Kidney glomerular epithelial cell (primary cell): ENCODE measurements at regions not wholly inside any gene's neighbourhood (a gene's known extent, or its start where the extent isn't known, plus 50 kb on each side); places are given as distances from the start of the nearest gene placed in this dataset.

Source experiments
- DNase-seq: peaks from one replicate; lab custom pipeline; 2025; lab: John Stamatoyannopoulos, UW

DNA sequence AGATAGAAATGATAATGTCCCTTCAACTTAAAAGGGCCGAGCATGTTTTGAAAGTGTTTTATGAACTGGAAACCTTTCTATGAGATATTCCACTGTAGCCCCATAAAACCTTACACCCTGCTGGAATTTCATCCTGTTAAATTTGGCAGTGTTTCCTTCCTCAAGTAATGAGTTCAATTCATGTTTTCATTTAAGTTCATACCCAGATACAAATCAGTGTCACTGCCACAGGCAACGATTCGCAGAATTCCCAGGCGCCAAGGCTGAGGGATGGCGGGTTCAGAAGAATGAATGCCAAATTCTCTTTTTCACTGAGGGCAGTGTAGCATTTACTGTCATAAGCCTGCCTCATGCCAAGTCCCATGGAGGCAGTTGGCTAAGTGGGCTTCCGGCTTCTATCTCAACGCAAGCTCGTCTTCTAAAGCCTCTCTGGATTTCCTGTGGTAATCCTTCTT is 511.8 kb upstream of the ID4 start:
- DNase-seq, result no peak

- DNase-seq, result peak; percentile 33
Measured at GRCh38 chr6:19327241-19327640, 509.9 kb upstream of the ID4 start.

DNA sequence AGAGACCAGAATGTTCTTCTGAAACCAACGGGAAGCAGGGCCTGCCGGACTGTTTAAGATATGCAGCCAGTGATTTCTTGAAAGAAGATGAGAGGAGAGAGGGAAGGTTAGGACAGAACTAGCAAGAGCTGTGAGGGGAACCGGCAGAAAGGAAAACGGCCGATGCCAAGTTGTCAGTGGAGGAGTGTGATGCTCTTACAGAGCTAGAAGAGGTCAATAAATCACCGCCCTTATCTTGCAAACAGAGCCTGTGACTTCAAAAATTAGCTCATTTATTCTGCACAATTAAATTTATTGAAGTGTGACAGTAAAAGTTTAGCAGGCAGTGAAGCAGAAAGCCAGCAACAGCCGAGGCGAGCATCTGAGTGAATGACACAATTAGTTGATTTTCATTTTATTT is 509.5 kb upstream of the ID4 start:
- DNase-seq, result peak; percentile 61

- no peak for DNase-seq
Measured at GRCh38 chr6:19329078-19329477, 508.1 kb upstream of the ID4 start.

DNA sequence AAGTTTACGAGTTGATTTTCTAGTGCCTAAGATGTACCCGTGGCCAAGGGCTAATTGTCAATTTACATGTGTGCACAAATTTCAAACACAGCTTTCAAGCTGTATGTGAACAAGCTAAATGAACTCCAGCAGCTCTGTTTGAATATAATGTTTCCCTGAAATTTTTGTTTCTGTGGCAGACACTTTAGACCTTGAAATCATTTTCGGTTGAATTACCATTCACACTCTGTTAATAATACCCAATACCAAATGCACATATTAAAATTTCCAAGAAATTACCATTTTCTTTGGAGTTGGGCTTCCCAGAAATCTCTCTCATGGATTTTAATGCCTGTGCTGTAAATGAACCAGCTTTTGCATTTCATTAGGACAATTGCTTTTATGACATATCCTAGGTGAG is 506.1 kb upstream of the ID4 start:
- DNase-seq, result no peak

DNA sequence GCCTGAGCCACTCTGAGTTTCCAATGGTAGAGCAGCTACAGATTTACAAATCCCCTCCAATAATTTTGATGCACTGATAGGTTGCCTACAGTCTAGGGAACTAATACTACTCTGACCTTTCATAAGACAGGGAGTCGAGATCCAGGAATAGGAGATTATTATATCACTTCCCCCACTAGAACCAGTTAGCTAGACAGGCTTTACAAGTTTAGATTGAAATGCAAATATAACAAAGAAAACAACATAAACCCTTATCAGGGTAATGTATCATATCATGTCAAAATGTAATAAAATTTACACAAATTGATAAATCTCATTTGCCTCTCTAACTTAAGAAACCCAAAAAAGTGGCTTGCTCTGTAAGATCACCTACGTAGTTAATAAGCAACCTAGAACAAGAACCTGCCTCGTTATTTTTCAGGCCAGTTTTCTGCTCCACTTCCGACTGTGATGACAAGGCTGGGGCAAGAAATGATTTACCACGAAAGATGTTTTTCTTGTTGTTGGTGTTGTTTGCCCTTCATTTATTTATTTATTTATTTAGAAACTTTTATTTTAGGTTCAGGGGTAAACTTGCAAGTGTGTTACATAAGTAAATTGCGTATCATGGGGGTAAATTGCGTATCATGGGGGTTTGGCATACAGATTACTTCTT is 504.2 kb upstream of the ID4 start:
- DNase-seq, result peak; percentile 6

DNA sequence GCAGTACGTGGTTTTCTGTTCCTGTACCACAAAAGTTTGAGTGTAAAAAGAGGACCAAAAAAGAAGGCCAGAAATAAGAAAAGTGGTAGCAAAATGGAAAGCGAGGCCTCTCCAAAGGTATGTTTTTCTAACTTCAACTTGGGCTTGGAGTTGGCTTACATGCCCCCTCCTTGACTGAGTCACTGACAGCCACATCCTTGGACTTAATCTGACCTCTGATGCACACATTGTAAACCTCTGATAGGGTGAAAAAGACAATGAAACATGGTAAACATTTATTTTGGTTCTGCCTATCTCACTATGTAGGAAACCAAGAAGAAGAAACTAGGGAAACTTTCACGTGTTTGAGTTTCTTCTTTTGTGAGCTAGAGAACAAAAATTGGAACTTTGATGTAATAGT is 503.2 kb upstream of the ID4 start:
- no peak for DNase-seq

DNA sequence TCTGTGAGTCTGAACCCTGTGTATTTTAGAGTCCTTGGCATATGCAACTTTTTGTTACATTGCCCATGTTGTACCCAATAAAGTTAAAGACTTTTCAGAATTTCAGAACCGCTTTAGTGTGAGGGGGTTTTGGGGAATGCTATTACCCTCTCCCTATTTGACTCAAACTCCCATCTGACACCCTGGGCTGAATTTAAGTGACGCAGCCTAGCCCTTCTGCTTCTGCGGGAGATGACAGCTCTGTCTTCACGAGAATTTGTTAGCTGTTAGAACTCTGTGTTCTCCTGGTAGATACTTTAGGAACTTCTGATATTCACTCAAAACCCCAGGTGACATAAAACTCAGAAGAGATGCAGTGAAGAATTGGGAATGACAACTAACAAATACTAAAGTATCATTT is 500.6 kb upstream of the ID4 start:
- no peak for DNase-seq

DNA sequence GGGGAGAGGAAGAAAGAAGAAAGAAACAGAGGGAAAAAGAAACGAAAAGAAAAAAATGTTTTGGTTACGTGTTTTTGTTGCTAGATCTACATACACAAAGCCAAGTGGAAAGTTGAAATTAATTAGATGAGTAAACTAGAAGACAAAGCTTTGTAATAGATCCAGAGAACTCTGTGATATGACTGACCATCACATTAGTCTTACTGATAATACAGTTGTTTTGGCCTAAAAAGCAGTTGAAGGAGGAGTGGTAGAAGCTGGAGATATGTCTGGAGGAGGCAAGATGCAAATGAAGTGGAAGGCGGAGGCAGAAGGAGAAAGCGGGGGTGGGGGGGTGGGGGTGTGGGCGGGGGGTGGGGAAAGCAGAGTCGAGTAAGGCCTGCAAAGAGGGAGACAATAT is 500.1 kb upstream of the ID4 start:
- DNase-seq, result no peak

- no peak for DNase-seq
Measured at GRCh38 chr6:19342616-19343015, 494.6 kb upstream of the ID4 start.

DNA sequence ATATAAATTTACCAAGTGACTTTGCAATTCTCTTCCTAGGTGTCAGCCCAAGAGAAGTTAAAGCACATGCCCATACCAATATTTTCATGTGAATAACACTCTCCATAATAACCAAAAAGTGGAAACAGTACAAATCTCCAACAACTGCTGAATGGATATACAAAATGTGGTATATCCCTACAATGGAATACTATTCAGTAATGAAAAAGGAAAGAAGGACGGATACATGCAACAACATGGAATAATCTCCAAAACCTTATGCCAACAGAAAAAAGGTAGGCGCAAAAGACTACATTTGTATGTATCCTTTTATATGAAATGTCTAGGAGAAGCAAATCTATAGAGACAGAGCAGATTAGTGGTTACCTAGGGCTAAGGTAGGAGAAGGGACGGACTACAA is 487.7 kb upstream of the ID4 start:
- DNase-seq, result no peak

DNA sequence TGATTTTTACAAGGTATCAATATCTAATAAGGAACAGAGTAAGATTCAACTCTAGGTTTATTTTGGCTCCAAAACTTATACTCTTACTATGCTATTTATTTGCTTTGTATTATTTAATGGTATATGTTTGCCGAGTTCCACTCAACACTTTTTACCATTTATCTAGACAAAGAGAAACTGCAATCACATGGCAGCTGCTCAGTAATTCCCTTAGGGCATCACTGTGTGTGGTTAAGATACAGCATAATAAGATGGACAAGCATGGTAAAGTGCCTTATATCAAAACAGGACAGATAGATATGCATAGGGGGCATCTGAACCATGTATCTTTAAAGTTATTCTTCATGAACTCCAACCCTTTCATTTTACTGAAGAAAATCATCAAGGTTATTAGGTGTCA is 483.0 kb upstream of the ID4 start:
- DNase-seq, result no peak

GRCh38 chr6:19356692-19357091 is 480.5 kb upstream of the ID4 start:
- no peak for DNase-seq

DNA sequence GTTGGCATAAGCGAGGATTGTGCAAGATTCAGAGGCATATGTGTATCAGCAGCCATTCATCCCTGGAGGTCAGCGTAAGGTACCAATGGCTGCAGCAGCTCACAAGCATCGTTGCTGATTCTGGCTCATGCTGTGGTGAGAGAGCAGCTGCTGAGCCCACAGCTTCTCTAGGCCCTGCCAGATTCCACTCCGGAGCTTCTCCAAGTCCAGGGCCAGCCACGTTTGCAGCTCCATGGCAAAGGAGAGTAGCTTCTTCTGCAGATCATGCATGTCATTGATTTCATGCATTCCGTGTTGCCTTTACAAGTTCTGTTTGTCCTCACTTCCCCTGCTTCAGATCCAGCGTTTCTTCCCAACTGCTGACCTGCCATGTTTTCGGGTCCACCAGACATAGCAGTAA is 474.8 kb upstream of the ID4 start:
- DNase-seq, result no peak

- no peak for DNase-seq
Measured at GRCh38 chr6:19368511-19368910, 468.7 kb upstream of the ID4 start.

DNA sequence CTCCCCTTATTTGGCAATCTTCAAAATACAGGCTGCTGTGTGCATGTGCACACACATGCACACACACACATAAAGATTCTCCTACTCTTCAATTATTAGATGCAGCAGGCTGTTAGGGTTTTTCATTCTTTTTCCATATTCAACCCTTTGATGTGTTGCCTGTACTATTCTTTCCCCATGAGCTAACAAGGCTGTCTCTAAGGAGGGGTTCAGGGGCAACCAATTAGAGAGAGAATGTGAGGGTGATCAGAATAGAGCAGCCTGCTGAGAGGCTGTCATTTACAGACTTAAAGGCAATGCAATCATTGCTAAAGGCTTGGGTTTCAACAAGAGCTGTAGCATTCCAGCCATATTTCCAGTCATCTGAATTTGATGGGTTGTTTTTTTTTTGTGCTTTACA is 467.4 kb upstream of the ID4 start:
- no peak for DNase-seq

DNA sequence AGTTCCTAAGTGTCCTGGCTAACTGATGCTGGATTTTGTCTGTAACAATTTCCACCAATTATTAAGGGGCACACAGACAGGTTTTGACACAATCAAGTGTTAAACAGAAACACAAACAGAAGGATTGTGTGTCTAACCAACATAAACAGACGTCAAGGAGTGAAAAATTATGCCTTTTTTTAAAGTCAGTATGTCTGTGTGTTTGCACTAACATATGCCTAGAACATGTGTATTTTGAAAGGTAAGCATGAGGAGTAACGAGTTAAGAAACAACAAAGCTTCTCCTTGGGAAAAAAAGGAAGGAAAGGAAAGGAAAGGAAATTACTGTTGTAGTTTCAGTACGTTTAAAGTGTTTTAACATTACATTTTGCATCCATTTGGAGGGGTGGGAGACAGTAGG is 466.3 kb upstream of the ID4 start:
- no peak for DNase-seq

DNA sequence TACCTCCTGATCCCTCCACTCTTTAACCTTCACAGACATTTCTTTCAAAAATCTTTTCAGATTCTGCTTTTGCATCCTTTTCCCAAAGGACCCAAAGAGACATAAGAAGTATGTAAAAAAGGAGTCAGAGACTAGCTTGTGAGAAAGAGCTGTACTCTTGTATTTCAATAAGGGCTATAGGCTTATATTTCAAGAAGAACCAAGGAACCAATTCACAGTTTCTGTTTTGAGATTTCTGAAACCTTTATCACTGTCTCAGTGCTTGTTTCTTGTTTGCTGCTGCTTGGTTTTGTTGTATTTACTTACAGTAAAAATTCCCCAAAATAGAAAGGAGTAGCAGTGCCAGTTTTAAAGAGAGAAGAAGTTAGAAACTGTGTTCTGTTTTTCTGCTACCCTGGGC is 461.6 kb upstream of the ID4 start:
- no peak for DNase-seq

- no peak for DNase-seq
Measured at GRCh38 chr6:19377722-19378121, 459.4 kb upstream of the ID4 start.

GRCh38 chr6:19380293-19380692 is 456.9 kb upstream of the ID4 start:
- no peak for DNase-seq

DNA sequence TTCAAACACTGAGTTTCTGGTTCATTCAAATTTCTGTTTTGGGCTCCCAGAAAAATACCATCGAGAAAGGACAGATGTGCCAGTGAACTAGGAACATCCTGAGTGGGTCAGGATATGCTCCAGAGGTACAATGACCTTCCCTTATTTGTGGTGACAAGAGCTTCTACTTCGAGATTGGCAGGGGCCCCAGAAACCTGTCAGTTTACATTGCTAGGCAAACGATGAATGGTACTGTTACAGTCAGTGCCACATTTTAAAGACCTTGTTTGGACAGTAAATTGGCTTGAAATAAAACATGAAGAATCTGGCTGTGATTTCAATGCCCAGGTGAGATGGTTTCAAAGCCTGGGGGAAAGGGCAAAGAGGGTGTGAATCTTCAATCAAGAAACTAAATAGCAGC is 454.5 kb upstream of the ID4 start:
- no peak for DNase-seq

DNA sequence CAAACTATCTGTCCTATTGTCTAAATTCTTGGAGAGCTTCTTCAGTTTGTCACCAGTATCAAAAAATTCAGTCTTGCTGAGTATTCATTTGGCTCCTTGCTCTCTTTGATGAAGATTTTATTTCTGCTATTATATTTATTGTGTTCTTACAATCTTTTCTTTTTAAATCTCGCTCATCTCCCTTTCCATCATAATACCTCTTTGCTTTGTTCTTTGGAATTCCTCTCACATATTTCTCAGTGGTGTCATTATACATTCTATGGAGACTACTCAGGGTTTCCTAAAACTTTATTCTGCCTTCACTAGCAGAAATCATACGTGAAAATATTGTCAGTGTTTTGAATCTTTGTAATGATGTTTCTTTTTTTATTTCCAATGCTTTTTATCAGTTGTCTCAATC is 445.2 kb upstream of the ID4 start:
- DNase-seq, result peak; percentile 27

DNA sequence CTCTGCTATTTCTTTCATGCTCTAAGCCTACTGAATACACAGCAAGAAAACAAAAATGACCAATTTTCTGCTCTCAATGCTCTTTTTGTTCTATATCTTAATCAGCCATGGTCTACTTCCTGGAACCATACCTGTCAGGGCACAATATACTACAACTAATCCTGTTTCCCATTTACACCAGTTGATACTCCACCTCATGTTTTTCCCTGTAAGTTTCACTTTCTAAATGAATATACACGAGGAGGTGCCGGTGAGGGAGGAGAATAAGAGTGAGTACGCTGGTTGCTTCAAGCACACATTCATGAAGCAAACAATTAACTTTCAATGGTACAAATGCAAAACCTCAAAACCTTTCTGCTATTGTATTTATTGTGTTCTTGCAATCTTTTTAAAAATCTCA is 443.1 kb upstream of the ID4 start:
- DNase-seq, result no peak

- DNase-seq, result no peak
Measured at GRCh38 chr6:19394687-19395086, 442.5 kb upstream of the ID4 start.

GRCh38 chr6:19395316-19395715 is 441.9 kb upstream of the ID4 start:
- no peak for DNase-seq
